Type B pancreatic cell (in vitro differentiated cells): ENCODE measurements at regions not wholly inside any gene's neighbourhood (a gene's known extent, or its start where the extent isn't known, plus 50 kb on each side); places are given as distances from the start of the nearest gene placed in this dataset.
"Not testable (repeated sequence)": the region's sequence is repeated elsewhere in the genome, so short reads cannot be mapped to it uniquely, and the experiment has no call there.

ENCODE experiments used
- DNase-seq: peaks from one replicate; pipeline ENCODE4 v3.0.0; 2021; ENCODE audit warnings: mixed read lengths; ENCODE audit not compliant: unreplicated experiment; ENCODE audit errors: extremely low spot score
- H3K27ac Mint-ChIP-seq: 2 replicates; pipeline ENCODE4 v1.8.0; 2021; ENCODE audit warnings: mild to moderate bottlenecking, mixed read lengths
- H3K27me3 Mint-ChIP-seq: 2 replicates; pipeline ENCODE4 v1.8.0; 2021; ENCODE audit warnings: mixed read lengths
- H3K36me3 Mint-ChIP-seq: 2 replicates; pipeline ENCODE4 v1.8.0; 2021; ENCODE audit warnings: mixed read lengths
- H3K4me1 Mint-ChIP-seq: one replicate; pipeline ENCODE4 v1.8.0; 2021; ENCODE audit warnings: mixed read lengths; ENCODE audit not compliant: unreplicated experiment
- H3K4me3 Mint-ChIP-seq: 2 replicates; pipeline ENCODE4 v1.8.0; 2021; ENCODE audit warnings: mild to moderate bottlenecking, mixed read lengths
- H3K9me3 Mint-ChIP-seq: 2 replicates; pipeline ENCODE4 v1.8.0; 2021; ENCODE audit warnings: mixed read lengths
- TF ChIP-seq, protein P1 (sequence below): fragments of 200-600 bp; sonication (generic); conservative IDR thresholded peaks from 2 replicates; pipeline ENCODE4 v1.5.0; 2021; ENCODE audit warnings: antibody characterized with exemption, mild to moderate bottlenecking

DNA sequence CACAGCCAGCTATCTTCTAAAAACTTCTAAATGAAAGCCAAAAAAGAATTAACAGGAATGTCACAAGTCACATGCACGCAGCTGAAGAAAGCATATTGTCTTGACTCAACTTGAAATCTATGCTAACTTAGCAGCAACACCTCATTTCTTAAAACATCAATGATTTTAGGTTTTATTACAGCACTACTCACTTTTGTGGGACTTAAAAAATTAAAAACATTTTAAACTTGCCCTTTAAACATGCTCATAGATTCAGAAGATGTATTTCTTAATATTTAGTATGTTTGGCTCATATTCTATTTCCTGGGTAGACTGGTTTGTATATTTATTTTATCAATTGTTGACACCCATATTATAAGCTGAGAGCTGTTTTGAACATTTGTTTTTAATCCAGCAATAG, 279.4 kb downstream of the NKX6-1 start:
- TF ChIP-seq, protein P1, sequence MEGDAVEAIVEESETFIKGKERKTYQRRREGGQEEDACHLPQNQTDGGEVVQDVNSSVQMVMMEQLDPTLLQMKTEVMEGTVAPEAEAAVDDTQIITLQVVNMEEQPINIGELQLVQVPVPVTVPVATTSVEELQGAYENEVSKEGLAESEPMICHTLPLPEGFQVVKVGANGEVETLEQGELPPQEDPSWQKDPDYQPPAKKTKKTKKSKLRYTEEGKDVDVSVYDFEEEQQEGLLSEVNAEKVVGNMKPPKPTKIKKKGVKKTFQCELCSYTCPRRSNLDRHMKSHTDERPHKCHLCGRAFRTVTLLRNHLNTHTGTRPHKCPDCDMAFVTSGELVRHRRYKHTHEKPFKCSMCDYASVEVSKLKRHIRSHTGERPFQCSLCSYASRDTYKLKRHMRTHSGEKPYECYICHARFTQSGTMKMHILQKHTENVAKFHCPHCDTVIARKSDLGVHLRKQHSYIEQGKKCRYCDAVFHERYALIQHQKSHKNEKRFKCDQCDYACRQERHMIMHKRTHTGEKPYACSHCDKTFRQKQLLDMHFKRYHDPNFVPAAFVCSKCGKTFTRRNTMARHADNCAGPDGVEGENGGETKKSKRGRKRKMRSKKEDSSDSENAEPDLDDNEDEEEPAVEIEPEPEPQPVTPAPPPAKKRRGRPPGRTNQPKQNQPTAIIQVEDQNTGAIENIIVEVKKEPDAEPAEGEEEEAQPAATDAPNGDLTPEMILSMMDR: no peak
- Mint-ChIP-seq H3K27ac (no peak overlapping the region), H3K4me1 (no peaks in the 10 kb centered on the region), H3K9me3 (no peaks in the 10 kb centered on the region), H3K4me3 (no peak overlapping the region), H3K36me3 (no peaks in the 10 kb centered on the region), H3K27me3 (no peaks in the 10 kb centered on the region)
- DNase-seq: no peak

DNA sequence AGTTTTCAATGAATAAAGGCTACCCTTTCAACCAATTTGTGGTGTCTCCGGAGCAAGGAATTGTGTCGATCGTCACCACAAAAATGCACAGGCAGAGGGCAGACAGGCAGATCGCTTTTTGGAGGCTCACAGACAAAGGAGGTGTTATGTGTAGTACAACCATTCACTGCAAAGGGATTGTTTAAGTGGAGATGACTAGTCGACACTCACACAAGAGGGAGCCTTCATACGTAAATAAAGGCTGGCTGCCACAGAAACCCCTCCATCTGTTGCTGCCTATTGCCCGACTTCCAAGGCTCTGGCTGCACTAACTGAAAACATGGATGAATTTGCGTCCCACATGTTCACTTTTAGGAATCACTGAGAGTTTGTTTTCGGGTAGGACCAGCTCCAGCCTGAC, 281.1 kb downstream of the NKX6-1 start:
- no peaks in the 10 kb centered on the region for H3K27me3 Mint-ChIP-seq
- DNase-seq: no peak
- no peaks in the 10 kb centered on the region for H3K4me1 Mint-ChIP-seq
- no peaks in the 10 kb centered on the region for H3K36me3 Mint-ChIP-seq
- H3K27ac Mint-ChIP-seq: no peak overlapping the region
- no peak overlapping the region for H3K4me3 Mint-ChIP-seq
- TF ChIP-seq, protein P1: no peak
- no peaks in the 10 kb centered on the region for H3K9me3 Mint-ChIP-seq

DNA sequence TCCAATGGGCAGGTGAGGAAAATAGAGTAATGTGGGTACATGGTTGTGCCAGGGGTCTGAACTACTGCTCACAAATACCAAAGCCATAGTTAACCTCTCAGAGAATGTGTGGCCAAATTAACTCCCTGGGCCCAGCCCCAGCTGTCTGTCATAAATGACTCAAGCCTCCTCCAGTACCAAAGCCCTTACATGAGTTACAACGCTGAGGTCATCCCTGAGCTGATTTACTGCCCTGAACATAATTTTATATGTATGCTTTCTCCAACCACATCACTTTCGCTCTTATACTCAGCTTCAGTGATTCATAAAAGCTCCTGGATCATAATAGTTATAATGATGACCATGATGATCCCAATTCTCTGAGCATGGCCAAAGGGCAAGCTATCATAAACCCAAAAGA, 283.9 kb downstream of the NKX6-1 start:
- no peaks in the 10 kb centered on the region for H3K36me3 Mint-ChIP-seq
- no peak overlapping the region for H3K4me3 Mint-ChIP-seq
- TF ChIP-seq, protein P1: no peak
- no peaks in the 10 kb centered on the region for H3K27me3 Mint-ChIP-seq
- H3K9me3 Mint-ChIP-seq: no peaks in the 10 kb centered on the region
- no peaks in the 10 kb centered on the region for H3K4me1 Mint-ChIP-seq
- DNase-seq: no peak
- no peak overlapping the region for H3K27ac Mint-ChIP-seq

DNA sequence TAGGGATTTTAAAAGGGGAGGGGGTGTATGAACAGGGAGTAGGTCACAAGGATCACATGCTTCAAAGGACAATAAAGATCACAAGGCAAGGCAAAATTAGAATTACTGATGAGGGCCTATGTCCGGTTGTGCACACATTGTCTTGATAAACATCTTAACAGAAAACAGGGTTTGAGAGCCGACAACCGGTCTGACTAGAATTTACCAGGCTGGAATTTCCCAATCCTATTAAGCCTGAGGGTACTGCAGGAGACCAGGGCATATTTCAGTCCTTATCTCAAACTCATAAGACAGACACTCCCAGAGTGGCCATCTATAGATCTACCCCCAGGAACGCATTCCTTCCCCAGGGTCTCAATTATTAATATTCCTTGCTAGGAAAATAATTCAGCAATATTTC, 292.9 kb downstream of the NKX6-1 start:
- H3K27me3 Mint-ChIP-seq, H3K4me3 Mint-ChIP-seq, H3K27ac Mint-ChIP-seq, H3K9me3 Mint-ChIP-seq, H3K36me3 Mint-ChIP-seq, DNase-seq, H3K4me1 Mint-ChIP-seq: not testable (repeated sequence)

DNA sequence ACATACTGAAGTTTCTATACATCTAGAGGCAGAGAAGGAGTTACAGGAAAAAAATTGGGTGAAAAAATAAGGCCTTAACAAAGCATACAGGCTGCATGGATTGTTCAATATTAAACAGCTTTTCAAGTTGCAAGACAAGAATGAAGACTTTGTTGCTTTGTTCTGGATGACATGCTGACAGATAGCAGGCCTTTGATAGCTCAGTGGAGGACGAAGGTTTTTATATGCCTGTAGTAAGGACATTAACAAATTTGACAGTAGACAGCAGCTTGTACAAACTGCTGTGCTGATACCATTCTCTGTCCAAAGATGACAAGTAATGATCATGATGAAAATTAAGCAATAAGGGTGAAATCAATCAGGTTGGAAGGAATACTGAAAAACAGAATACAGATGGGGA, 309.9 kb downstream of the NKX6-1 start:
- TF ChIP-seq, protein P1: no peak
- no peak overlapping the region for H3K4me3 Mint-ChIP-seq
- peaks cover 4% of the 10 kb centered on the region for H3K9me3 Mint-ChIP-seq
- H3K4me1 Mint-ChIP-seq: no peaks in the 10 kb centered on the region
- H3K27ac Mint-ChIP-seq: no peak overlapping the region
- peaks cover 4% of the 10 kb centered on the region for H3K36me3 Mint-ChIP-seq
- DNase-seq: no peak
- H3K27me3 Mint-ChIP-seq: no peaks in the 10 kb centered on the region

DNA sequence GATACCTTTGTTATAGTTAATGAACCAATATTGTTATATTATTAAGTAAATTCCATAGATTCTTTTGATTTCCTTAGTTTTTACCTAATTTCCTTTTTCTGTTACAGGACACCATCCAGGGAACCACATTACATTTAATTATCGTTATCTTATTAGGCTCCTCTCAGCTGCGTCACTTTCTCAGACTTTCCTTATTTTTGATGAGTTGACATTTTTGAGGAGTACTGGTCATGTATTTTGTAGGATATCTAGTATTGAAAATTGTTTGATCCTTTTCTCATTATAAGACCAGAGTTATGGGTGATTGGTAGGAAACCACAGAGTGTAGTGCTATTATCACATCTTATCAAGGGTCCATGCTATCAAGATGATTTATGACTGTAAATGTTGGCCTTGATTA, 319.7 kb downstream of the NKX6-1 start:
- H3K27me3 Mint-ChIP-seq: no peaks in the 10 kb centered on the region
- TF ChIP-seq, protein P1: no peak
- no peak overlapping the region for H3K27ac Mint-ChIP-seq
- DNase-seq: no peak
- H3K36me3 Mint-ChIP-seq: no peaks in the 10 kb centered on the region
- H3K4me1 Mint-ChIP-seq: no peaks in the 10 kb centered on the region
- H3K4me3 Mint-ChIP-seq: no peak overlapping the region
- no peaks in the 10 kb centered on the region for H3K9me3 Mint-ChIP-seq
